Neural crest cell (in vitro differentiated cells): ENCODE measurements at regions not wholly inside any gene's neighbourhood (a gene's known extent, or its start where the extent isn't known, plus 50 kb on each side); places are given as distances from the start of the nearest gene placed in this dataset.

ENCODE experiments used
- DNase-seq: peaks from one replicate; pipeline ENCODE4 v3.0.0; 2021; ENCODE audit warnings: low read depth, mixed read lengths, low spot score
- H3K27ac Mint-ChIP-seq: one replicate; pipeline ENCODE4 v1.8.0; 2021; ENCODE audit warnings: mild to moderate bottlenecking, mixed read lengths; ENCODE audit not compliant: unreplicated experiment
- H3K27me3 Mint-ChIP-seq: 2 replicates; pipeline ENCODE4 v1.8.0; 2021; ENCODE audit warnings: low read depth, mild to moderate bottlenecking, mixed read lengths
- H3K36me3 Mint-ChIP-seq: 2 replicates; pipeline ENCODE4 v1.8.0; 2021; ENCODE audit warnings: low read depth, mild to moderate bottlenecking, mixed read lengths
- H3K4me1 Mint-ChIP-seq: 2 replicates; pipeline ENCODE4 v1.8.0; 2021; ENCODE audit warnings: mixed read lengths
- H3K4me3 Mint-ChIP-seq: one replicate; pipeline ENCODE4 v1.8.0; 2021; ENCODE audit warnings: mild to moderate bottlenecking, mixed read lengths
- H3K9me3 Mint-ChIP-seq: 2 replicates; pipeline ENCODE4 v1.8.0; 2021; ENCODE audit warnings: mixed read lengths
- CTCF ChIP-seq: fragments of 200-600 bp; sonication (generic); conservative IDR thresholded peaks from 2 replicates; pipeline ENCODE4 v1.5.0; 2021; ENCODE audit warnings: antibody characterized with exemption, mild to moderate bottlenecking

- Mint-ChIP-seq H3K27ac (no peak overlapping the region), H3K36me3 (peaks cover 7% of the 10 kb centered on the region), H3K4me1 (peaks cover 41% of the 10 kb centered on the region), H3K27me3 (no peaks in the 10 kb centered on the region), H3K4me3 (no peak overlapping the region), H3K9me3 (peaks cover 17% of the 10 kb centered on the region)
- no peak for TF ChIP-seq CTCF
- DNase-seq, result no peak
Observed at GRCh38 chr6:105469946-105470345, 67.1 kb upstream of the PREP start.

- no peak overlapping the region for H3K27ac Mint-ChIP-seq
- peaks cover 33% of the 10 kb centered on the region for H3K4me1 Mint-ChIP-seq
- H3K27me3 Mint-ChIP-seq, result no peaks in the 10 kb centered on the region
- DNase-seq, result no peak
- no peak overlapping the region for H3K4me3 Mint-ChIP-seq
- TF ChIP-seq CTCF, result no peak
- peaks cover 26% of the 10 kb centered on the region for H3K9me3 Mint-ChIP-seq
- peaks cover 13% of the 10 kb centered on the region for H3K36me3 Mint-ChIP-seq
Observed at GRCh38 chr6:105468850-105469249, 66.0 kb upstream of the PREP start.

- DNase-seq, result no peak
- Mint-ChIP-seq H3K4me1 (peaks cover 21% of the 10 kb centered on the region), H3K36me3 (peaks cover 13% of the 10 kb centered on the region), H3K27ac (no peak overlapping the region), H3K9me3 (peaks cover 19% of the 10 kb centered on the region), H3K4me3 (no peak overlapping the region), H3K27me3 (no peaks in the 10 kb centered on the region)
- TF ChIP-seq CTCF, result no peak
Observed at GRCh38 chr6:105460860-105461259, 58.0 kb upstream of the PREP start.

DNA sequence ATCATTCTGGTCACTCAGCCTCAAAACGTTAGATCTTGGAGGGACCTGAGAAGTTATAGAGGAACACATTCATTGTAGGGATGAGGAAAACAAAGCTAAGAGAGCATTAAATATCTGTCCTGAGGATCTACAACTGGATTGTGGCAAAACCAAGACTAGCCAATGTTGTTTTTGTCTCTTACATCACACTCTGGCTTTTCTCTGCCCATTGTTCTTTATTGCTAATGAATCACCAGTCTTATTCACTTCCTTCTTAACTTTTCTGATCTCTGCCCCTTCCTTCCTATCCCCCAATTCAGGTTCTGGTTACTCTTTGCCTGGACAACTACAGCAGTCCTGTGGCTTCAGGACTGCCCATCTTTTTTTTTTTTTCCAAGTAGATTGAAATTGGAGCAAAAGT lies 57.0 kb upstream of the PREP start:
- no peaks in the 10 kb centered on the region for H3K27me3 Mint-ChIP-seq
- peaks cover 27% of the 10 kb centered on the region for H3K4me1 Mint-ChIP-seq
- H3K36me3 Mint-ChIP-seq, result peaks cover 8% of the 10 kb centered on the region
- TF ChIP-seq CTCF, result no peak
- no peak for DNase-seq
- no peak overlapping the region for H3K27ac Mint-ChIP-seq
- no peak overlapping the region for H3K4me3 Mint-ChIP-seq
- peaks cover 14% of the 10 kb centered on the region for H3K9me3 Mint-ChIP-seq

DNA sequence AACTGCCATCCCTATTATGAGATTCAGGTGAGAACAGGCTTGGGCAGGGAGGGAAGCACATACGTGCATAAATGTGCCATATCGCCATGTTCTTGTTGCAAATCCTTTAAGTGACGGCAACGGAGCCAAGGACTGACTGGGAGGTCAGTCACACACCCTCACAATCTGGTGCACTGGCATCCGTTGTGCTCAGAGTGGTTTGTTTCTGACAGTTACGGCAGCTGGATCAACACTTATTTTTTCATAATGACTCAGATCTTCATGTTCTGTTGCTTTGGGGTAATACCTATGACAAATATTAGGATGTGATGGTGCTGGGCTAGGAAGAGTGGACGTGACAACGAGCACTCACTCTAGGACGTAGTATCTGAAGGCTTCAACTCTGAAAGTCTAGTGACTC lies 56.2 kb upstream of the PREP start:
- Mint-ChIP-seq H3K4me3 (no peak overlapping the region), H3K27me3 (no peaks in the 10 kb centered on the region), H3K9me3 (peaks cover 10% of the 10 kb centered on the region), H3K4me1 (peaks cover 36% of the 10 kb centered on the region), H3K27ac (no peak overlapping the region), H3K36me3 (peaks cover 2% of the 10 kb centered on the region)
- TF ChIP-seq CTCF, result no peak
- DNase-seq, result no peak

DNA sequence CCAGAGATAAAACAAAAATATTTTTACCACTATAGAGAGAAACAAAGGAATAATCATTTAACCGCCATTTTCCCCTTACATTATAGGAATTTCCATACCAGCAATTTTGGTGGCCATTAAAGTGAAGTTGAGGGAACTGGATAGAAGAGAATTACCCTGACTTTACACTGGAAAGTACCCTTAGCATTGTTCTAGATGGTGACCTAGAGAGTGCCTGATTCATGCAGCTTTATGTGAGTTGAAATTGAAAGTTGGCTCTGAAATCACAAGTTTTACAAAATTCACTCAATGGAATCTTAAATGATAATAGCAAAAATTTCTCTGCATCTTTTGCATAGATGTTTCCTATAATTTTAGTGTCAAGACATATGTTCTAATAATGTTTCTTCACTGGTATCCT lies 55.7 kb upstream of the PREP start:
- peaks cover 8% of the 10 kb centered on the region for H3K9me3 Mint-ChIP-seq
- no peak overlapping the region for H3K4me3 Mint-ChIP-seq
- TF ChIP-seq CTCF, result no peak
- no peak for DNase-seq
- H3K27ac Mint-ChIP-seq, result no peak overlapping the region
- H3K27me3 Mint-ChIP-seq, result no peaks in the 10 kb centered on the region
- H3K4me1 Mint-ChIP-seq, result peaks cover 41% of the 10 kb centered on the region
- H3K36me3 Mint-ChIP-seq, result peaks cover 2% of the 10 kb centered on the region
